Activated T-helper 17 cell treated with anti-CD3 and anti-CD28 coated beads, Interleukin-2, amount 50 U/mL, for 72 hours (primary cell): ENCODE measurements at regions not wholly inside any gene's neighbourhood (a gene's known extent, or its start where the extent isn't known, plus 50 kb on each side); places are given as distances from the start of the nearest gene placed in this dataset.

Source experiments
- ATAC-seq: fragments of 150-1000 bp; cut with Tn5 transposase; replicated peaks from 2 replicates; pipeline ENCODE4 v1.10.0; 2021; ENCODE audit warnings: mild to moderate bottlenecking, moderate library complexity
- H3K27ac Mint-ChIP-seq: one replicate; pipeline ENCODE4 v1.8.0; 2022; ENCODE audit warnings: mixed read lengths
- H3K27me3 Mint-ChIP-seq: one replicate; pipeline ENCODE4 v1.8.0; 2022; ENCODE audit warnings: mixed read lengths
- H3K36me3 Mint-ChIP-seq: one replicate; pipeline ENCODE4 v1.8.0; 2022; ENCODE audit warnings: low read depth, mild to moderate bottlenecking, mixed read lengths
- H3K4me1 Mint-ChIP-seq: one replicate; pipeline ENCODE4 v1.8.0; 2022; ENCODE audit warnings: mixed read lengths
- H3K4me3 Mint-ChIP-seq: one replicate; pipeline ENCODE4 v1.8.0; 2022; ENCODE audit warnings: mild to moderate bottlenecking, mixed read lengths
- H3K9me3 Mint-ChIP-seq: one replicate; pipeline ENCODE4 v1.8.0; 2022; ENCODE audit warnings: mixed read lengths

DNA sequence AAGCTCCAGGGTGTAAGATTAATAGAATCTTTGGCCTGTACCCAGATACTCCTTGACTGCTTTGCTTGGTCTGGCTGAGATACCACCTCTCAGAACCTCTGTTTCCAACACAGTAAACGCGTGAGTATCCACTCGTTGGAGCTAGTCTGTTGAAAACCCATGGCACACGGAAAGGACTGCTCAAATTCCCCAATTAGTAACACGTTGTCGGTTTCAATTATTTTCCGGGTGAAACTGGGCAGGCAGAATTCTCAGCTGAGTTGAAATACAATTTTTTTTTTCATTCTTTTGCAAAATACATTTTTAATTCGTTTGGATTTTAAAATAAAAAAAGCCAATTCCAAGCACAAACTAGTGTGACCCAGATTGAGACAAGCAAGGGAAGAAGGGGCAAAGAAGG is 120.5 kb downstream of the MAF start:
- peaks cover 6% of the 10 kb centered on the region for H3K4me1 Mint-ChIP-seq
- no peak overlapping the region for H3K27ac Mint-ChIP-seq
- H3K36me3 Mint-ChIP-seq: no peaks in the 10 kb centered on the region
- no peaks in the 10 kb centered on the region for H3K9me3 Mint-ChIP-seq
- no peak overlapping the region for H3K4me3 Mint-ChIP-seq
- no peak for ATAC-seq
- peaks cover 12% of the 10 kb centered on the region for H3K27me3 Mint-ChIP-seq

DNA sequence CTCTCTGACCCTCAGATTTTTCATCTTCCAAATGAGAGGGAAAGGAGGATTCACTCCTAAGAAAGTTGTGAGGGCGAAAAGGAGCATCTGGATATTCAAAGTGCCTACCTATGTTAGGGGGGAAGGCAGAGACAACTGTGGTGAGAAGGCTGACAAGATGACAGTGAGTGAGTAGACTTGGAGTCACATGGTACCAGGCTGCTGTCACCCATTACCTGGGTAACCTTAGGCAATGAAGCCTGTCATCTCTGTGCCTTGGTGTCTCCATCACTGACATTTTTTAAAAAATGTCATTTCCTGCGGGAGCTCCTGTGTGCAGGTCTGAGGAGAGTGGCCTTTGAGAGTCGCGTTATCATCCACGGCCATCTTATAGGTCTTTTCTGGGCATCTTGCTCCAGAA is 124.0 kb downstream of the MAF start:
- no peak overlapping the region for H3K27ac Mint-ChIP-seq
- H3K36me3 Mint-ChIP-seq: no peaks in the 10 kb centered on the region
- H3K9me3 Mint-ChIP-seq: peaks cover 8% of the 10 kb centered on the region
- peaks cover 4% of the 10 kb centered on the region for H3K27me3 Mint-ChIP-seq
- H3K4me1 Mint-ChIP-seq: no peaks in the 10 kb centered on the region
- no peak overlapping the region for H3K4me3 Mint-ChIP-seq
- no peak for ATAC-seq

DNA sequence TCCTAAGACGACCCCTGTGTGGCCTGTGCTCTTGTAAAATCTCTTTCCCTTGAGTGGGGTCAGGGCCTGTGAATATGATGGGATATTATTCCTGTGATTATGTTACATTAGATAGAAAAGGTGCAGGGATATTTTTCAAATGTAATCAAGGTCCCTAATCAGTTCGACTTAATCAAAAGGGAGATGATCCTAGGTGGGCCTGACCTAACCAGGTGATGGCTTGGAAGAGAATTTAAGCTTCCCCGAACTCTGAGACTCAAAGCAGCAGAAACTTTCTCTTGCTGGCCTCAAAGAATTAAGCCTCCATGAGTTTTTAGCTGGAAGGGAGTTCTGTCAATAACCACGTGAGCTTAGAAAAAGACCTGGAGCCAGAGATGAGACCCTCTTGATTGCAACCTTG is 124.7 kb downstream of the MAF start:
- no peak overlapping the region for H3K4me3 Mint-ChIP-seq
- no peak for ATAC-seq
- no peak overlapping the region for H3K27ac Mint-ChIP-seq
- no peaks in the 10 kb centered on the region for H3K36me3 Mint-ChIP-seq
- H3K9me3 Mint-ChIP-seq: peaks cover 8% of the 10 kb centered on the region
- no peaks in the 10 kb centered on the region for H3K4me1 Mint-ChIP-seq
- H3K27me3 Mint-ChIP-seq: no peaks in the 10 kb centered on the region

DNA sequence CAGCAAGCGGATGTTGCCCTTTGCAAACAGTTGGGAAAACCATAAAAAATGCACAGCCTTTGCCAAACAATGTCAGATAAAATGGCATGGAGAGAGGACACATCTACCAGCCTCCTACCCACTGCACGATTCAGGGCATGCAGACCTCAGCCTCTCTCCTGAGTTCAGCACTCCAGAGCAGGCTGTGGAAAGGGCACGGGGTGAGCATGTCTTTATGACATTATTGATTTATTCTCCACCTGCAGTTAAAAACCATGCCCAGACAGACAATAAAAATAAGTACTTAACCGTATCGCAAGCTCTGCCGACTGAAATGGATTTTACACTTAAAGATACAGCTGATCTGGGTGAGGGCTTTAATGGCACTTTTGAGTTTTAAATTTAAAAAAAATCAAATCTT is 127.1 kb downstream of the MAF start:
- no peaks in the 10 kb centered on the region for H3K36me3 Mint-ChIP-seq

DNA sequence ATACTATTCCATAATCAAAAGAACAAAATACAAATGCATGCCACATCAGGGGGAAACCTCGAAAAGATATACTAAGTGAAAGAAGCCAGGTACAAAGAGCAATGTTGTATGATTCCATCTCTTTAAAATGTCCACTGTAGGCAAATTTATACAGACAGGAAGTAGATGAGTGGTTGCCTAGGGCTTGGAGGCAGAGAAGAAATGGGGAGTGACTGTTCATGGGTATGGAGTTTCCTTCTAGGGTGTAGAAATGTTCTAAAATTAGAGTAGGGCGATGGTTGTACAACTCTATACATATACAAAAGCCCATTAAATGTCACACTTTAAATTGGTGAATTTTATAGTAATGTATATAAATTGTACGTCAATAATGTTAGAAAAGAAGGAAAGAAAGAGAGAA is 128.1 kb downstream of the MAF start:
- H3K4me1 Mint-ChIP-seq: no peaks in the 10 kb centered on the region
- ATAC-seq: no peak
- no peaks in the 10 kb centered on the region for H3K36me3 Mint-ChIP-seq
- peaks cover 8% of the 10 kb centered on the region for H3K9me3 Mint-ChIP-seq
- H3K4me3 Mint-ChIP-seq: no peak overlapping the region
- H3K27me3 Mint-ChIP-seq: no peaks in the 10 kb centered on the region
- H3K27ac Mint-ChIP-seq: peak overlapping the region; percentile 20

More for the DNA sequence above, 127.1 kb downstream of the MAF start:
- ATAC-seq: no peak
- no peak overlapping the region for H3K4me3 Mint-ChIP-seq
- H3K9me3 Mint-ChIP-seq: peaks cover 8% of the 10 kb centered on the region
- no peaks in the 10 kb centered on the region for H3K4me1 Mint-ChIP-seq
- H3K27me3 Mint-ChIP-seq: no peaks in the 10 kb centered on the region
- H3K27ac Mint-ChIP-seq: no peak overlapping the region

DNA sequence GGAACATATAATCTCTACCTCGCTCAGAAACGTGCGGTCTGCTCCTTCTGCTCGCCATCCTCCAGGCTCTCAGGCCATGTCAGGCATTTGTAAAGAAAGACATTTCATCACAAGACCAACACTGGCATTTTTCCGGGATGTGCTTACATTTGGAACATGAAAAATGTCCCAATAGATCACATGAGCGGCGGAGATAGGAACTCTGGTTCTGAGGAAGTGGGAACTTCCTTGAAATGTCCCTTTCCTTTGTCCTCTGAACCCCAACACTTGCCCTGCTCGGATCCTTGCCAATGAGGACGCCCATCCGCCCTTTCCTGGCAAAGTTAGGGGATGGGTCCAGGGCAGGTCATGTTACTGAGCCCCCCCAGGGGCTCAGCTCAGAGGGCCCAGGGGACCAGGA is 130.5 kb downstream of the MAF start:
- Mint-ChIP-seq H3K4me1 (no peaks in the 10 kb centered on the region), H3K4me3 (no peak overlapping the region), H3K27ac (no peak overlapping the region), H3K9me3 (peaks cover 8% of the 10 kb centered on the region), H3K27me3 (no peaks in the 10 kb centered on the region), H3K36me3 (no peaks in the 10 kb centered on the region)
- no peak for ATAC-seq

DNA sequence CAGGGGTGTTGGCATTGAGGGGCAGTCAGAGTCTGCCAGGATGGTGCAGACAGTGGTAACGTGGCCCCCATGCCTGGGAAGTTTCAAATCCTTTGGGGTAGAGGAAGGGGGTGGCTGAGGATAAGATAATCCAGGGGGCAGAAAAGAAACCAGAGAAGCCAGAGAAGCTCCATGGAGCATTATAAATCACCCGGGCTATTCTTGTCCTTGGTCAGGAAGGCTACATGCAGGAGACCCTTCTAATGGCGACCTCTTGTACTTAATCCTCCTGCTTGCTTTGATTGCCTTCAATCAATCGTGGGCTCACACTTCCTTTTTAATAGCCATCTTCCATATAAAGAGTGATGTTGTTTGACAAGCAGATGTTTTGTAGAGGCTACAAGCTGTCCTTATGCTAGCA is 131.9 kb downstream of the MAF start:
- no peak for ATAC-seq
- Mint-ChIP-seq H3K4me3 (no peak overlapping the region), H3K36me3 (no peaks in the 10 kb centered on the region), H3K27ac (no peak overlapping the region), H3K9me3 (peaks cover 8% of the 10 kb centered on the region), H3K27me3 (no peaks in the 10 kb centered on the region), H3K4me1 (no peaks in the 10 kb centered on the region)

DNA sequence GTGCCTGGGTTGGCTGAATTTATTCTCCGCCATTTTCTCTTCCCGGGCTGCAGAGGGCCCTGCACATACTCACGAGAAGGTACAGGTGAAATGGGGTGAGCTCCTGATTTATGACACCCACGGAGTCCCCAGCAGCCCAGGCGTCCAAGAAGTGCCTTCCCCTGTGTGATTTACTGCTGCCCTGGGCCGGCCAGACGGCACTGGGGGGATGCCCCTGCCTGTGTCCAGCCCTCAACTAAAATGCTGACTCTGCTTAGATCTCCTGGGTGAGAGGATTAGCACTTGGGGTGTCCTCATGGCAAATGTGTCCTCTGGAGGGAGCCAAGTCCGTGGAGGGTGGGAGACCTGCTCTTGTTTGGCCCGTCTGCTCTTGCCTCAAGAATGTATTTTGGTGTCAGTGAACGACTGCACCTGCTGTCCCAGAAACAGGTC is 132.4 kb downstream of the MAF start:
- Mint-ChIP-seq H3K27me3 (no peaks in the 10 kb centered on the region), H3K27ac (no peak overlapping the region), H3K36me3 (no peaks in the 10 kb centered on the region), H3K4me3 (no peak overlapping the region), H3K9me3 (peaks cover 8% of the 10 kb centered on the region), H3K4me1 (no peaks in the 10 kb centered on the region)
- ATAC-seq: no peak

DNA sequence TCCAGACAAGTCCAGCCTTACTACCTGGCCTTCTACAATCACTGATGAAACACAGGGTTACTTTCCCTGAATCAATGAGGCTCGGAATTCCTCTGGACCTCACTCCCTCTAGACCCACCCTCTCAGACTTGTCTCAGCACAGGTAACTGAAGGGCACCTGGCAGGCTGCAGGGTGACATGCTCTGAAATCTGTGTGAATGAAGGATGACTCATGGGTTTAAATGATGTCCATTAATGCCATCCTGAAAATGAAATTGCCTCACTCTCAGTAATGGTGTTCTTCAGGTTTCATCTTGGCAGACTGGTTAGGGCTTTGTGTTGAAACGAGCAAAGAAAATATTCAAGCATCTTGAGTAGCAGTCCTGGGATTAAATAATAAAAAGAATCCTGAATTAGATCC is 134.4 kb downstream of the MAF start:
- Mint-ChIP-seq H3K4me3 (no peak overlapping the region), H3K9me3 (no peaks in the 10 kb centered on the region), H3K36me3 (no peaks in the 10 kb centered on the region), H3K4me1 (no peaks in the 10 kb centered on the region), H3K27ac (no peak overlapping the region), H3K27me3 (no peaks in the 10 kb centered on the region)
- no peak for ATAC-seq

DNA sequence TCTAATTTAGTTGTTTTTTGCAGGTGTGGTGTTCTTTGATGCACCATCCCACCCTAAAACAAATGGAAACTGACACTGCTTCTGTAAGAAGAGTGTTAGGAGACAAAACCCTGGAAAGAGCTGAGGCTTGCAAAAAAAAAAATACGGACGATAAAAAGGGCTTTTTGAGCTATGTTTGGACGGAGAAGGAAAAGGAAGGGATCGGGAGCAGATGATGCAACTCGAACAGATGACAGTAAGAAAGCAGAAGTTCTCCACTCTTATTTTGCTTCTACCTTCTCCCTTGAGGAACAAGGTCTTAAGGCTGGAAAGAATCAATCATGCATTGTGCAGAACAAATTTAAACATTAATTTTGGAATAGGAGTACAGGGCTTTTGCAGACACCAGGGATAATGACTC is 136.7 kb downstream of the MAF start:
- H3K27me3 Mint-ChIP-seq: no peaks in the 10 kb centered on the region
- H3K4me1 Mint-ChIP-seq: no peaks in the 10 kb centered on the region
- no peak overlapping the region for H3K27ac Mint-ChIP-seq
- ATAC-seq: no peak
- no peaks in the 10 kb centered on the region for H3K9me3 Mint-ChIP-seq
- H3K4me3 Mint-ChIP-seq: no peak overlapping the region
- no peaks in the 10 kb centered on the region for H3K36me3 Mint-ChIP-seq

DNA sequence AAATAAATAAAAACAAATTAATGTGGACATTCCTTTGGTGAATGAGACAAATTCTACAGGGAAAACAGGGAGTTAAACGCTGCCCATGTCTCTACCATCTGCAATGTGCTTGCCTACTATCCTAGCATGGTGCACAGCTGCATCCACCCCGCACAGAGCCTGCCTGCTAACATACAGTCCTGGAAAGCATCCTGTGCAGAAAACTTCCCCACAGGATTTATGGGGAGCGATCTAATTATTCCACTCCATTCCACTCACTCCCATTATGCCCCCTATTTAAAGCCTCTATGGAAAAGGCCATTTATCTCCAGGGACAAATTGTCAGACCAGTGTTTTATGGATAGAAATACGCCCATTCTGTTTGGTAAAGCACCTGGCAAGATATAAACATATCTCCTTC is 144.5 kb downstream of the MAF start:
- H3K4me3 Mint-ChIP-seq: no peak overlapping the region
- no peaks in the 10 kb centered on the region for H3K36me3 Mint-ChIP-seq
- no peaks in the 10 kb centered on the region for H3K9me3 Mint-ChIP-seq
- no peaks in the 10 kb centered on the region for H3K27me3 Mint-ChIP-seq
- H3K4me1 Mint-ChIP-seq: peaks cover 4% of the 10 kb centered on the region
- H3K27ac Mint-ChIP-seq: no peak overlapping the region
- ATAC-seq: no peak

DNA sequence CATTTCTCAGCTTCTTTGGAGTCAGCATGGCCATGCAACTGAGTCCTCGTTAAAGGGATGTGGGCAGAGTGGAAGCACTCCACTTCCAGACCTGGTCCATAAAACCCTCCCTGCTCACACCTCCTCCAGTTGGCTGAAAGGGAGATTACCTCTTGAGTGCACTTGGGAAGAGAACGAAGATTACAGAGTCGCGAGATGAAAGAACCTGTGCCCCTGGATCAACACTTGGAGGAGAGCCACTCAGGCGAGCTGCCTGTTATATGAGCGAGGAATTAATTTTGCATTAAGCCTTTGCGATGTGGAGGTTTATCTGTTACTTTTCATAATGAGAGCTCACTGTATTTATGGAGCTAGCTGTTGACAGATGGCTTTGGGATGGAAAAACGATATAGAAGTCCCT is 147.9 kb downstream of the MAF start:
- H3K4me3 Mint-ChIP-seq: no peak overlapping the region
- H3K36me3 Mint-ChIP-seq: no peaks in the 10 kb centered on the region
- H3K27ac Mint-ChIP-seq: no peak overlapping the region
- no peaks in the 10 kb centered on the region for H3K9me3 Mint-ChIP-seq
- H3K27me3 Mint-ChIP-seq: no peaks in the 10 kb centered on the region
- no peak for ATAC-seq
- peaks cover 5% of the 10 kb centered on the region for H3K4me1 Mint-ChIP-seq

DNA sequence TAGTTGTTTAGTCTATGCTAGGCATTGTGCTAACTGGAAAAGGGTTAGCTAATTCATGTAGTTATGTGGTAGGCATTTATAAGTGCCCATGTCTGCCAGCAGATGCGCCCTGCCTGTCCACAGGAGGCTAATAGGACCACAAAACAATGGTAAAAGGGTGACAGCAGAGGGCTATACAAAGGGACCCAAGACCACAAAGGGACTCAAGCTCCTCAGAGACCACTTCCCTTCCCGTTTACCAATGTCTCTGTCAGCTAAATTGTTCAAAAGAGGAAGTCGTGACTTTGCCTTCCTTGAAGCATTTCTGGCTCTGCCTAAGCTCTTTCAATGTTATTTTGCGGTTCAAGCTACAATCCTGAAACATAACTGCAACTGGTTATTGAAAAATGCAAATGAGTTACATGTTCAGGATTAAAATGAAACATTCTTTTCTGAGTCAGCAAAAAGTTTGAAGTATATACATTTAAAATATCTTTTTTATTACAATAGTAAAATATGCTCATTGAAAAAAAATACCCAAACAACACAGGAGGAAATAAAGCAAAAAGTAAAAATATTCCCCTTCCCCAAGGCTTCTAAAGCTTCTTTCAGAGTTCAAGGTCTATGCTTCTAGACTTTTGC is 149.2 kb downstream of the MAF start:
- Mint-ChIP-seq H3K36me3 (no peaks in the 10 kb centered on the region), H3K9me3 (no peaks in the 10 kb centered on the region), H3K4me3 (peak overlapping the region; percentile 38), H3K4me1 (peaks cover 5% of the 10 kb centered on the region), H3K27me3 (no peaks in the 10 kb centered on the region), H3K27ac (peak overlapping the region; percentile 51)
- ATAC-seq: peak; percentile 87

DNA sequence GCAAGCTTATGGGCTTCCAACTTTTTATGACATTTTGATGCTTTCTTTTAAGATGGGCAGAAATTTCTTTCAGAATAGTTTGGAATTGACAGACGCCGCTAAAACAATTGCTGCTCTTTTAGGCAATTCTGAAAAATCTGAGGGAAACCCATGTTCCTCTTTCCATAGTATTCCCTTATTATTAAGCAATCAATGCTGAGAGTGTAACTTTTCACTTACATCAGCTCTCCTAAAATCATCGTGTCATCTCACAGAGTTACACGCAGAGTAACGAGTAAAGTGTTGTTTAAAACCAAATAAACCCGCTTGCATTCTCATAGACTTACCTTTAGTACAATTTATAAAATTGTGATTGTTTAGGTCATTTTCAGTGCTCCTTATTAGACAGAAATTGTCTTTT is 150.6 kb downstream of the MAF start:
- H3K4me3 Mint-ChIP-seq: no peak overlapping the region
- no peak overlapping the region for H3K27ac Mint-ChIP-seq
- no peaks in the 10 kb centered on the region for H3K27me3 Mint-ChIP-seq
- H3K4me1 Mint-ChIP-seq: peaks cover 5% of the 10 kb centered on the region
- no peaks in the 10 kb centered on the region for H3K36me3 Mint-ChIP-seq
- H3K9me3 Mint-ChIP-seq: no peaks in the 10 kb centered on the region
- no peak for ATAC-seq

DNA sequence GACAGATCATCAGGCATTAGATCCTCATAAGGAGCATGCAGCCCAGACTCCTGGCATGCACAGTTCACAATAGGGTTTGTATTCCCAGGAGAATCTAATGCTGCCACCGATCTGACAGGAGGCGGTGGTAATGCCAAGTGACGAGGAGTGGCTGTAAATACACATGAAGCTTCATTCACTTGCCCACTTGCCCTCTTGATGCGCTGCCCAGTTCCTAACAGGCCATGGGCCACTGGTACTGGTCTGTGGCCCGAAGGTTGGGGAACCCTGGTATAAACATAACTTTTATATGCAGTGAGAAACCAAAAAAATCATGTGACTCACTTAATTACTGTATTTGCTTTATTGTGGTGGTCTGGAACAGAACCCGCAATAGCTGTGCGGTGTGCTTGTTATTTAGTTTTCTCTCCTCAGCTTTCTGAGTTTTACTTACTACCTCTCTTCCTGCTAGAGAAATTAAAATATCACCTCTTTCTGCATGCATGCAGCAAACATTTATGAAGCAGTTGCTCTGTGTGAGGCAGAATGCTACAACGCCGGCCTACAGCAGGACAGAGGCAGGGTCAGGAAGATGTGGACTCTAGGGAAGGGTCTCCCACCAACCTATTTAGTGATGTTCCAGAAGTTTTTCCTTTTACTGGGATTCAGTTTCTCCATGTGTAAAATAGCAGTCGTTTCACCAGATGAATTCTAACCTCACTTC is 151.3 kb downstream of the MAF start:
- no peaks in the 10 kb centered on the region for H3K9me3 Mint-ChIP-seq
- H3K4me3 Mint-ChIP-seq: no peak overlapping the region
- no peak overlapping the region for H3K27ac Mint-ChIP-seq
- H3K27me3 Mint-ChIP-seq: no peaks in the 10 kb centered on the region
- H3K4me1 Mint-ChIP-seq: peaks cover 5% of the 10 kb centered on the region
- no peaks in the 10 kb centered on the region for H3K36me3 Mint-ChIP-seq
- ATAC-seq: no peak
